Mesothelial cell of epicardium (in vitro differentiated cells): ENCODE measurements at regions not wholly inside any gene's neighbourhood (a gene's known extent, or its start where the extent isn't known, plus 50 kb on each side); places are given as distances from the start of the nearest gene placed in this dataset.
"Not testable (repeated sequence)": the region's sequence is repeated elsewhere in the genome, so short reads cannot be mapped to it uniquely, and the experiment has no call there.

Experiments
- DNase-seq, 2 experiments: peaks; one replicate each; pipeline ENCODE4 v3.0.0; 2021; ENCODE audit warnings: low spot score in 2 of 2; ENCODE audit not compliant: unreplicated experiment in 2 of 2
- H3K27ac Mint-ChIP-seq: 2 replicates; pipeline ENCODE4 v1.8.0; 2021; ENCODE audit warnings: mixed read lengths
- H3K27me3 Mint-ChIP-seq: 2 replicates; pipeline ENCODE4 v1.8.0; 2021; ENCODE audit warnings: low read depth, mixed read lengths
- H3K36me3 Mint-ChIP-seq: 2 replicates; pipeline ENCODE4 v1.8.0; 2021; ENCODE audit warnings: mixed read lengths
- H3K4me1 Mint-ChIP-seq: 2 replicates; pipeline ENCODE4 v1.8.0; 2021; ENCODE audit warnings: mixed read lengths
- H3K4me3 Mint-ChIP-seq: 2 replicates; pipeline ENCODE4 v1.8.0; 2021; ENCODE audit warnings: mild to moderate bottlenecking, moderate library complexity, mixed read lengths
- H3K9me3 Mint-ChIP-seq: 2 replicates; pipeline ENCODE4 v1.8.0; 2021; ENCODE audit warnings: mixed read lengths
- TF ChIP-seq, protein P1 (sequence below): fragments of 200-600 bp; sonication (generic); IDR thresholded peaks from one replicate; pipeline ENCODE4 v1.5.0; 2021; ENCODE audit warnings: antibody characterized with exemption; ENCODE audit not compliant: unreplicated experiment

DNA sequence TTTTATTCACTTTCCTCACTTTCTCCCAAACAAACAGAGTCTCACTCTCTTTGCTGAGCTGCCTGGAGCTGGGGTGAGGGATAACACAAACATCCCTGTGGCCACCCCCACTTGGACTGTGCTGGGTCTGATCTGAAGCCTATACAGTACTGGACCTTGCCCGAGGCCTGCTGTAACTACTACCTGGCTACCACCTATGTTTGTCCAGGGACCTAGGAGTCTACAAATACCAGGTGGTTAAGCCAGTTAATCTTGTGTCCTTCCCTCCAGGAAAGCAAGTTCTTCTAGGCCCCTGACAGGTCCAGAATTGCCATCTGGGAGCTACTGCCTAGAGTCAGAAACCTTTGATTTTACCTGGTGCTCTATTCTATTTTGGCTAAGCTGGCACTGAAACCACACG lies 87.3 kb downstream of the RTL3 start:
- TF ChIP-seq, protein P1, sequence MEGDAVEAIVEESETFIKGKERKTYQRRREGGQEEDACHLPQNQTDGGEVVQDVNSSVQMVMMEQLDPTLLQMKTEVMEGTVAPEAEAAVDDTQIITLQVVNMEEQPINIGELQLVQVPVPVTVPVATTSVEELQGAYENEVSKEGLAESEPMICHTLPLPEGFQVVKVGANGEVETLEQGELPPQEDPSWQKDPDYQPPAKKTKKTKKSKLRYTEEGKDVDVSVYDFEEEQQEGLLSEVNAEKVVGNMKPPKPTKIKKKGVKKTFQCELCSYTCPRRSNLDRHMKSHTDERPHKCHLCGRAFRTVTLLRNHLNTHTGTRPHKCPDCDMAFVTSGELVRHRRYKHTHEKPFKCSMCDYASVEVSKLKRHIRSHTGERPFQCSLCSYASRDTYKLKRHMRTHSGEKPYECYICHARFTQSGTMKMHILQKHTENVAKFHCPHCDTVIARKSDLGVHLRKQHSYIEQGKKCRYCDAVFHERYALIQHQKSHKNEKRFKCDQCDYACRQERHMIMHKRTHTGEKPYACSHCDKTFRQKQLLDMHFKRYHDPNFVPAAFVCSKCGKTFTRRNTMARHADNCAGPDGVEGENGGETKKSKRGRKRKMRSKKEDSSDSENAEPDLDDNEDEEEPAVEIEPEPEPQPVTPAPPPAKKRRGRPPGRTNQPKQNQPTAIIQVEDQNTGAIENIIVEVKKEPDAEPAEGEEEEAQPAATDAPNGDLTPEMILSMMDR: no peak
- peaks cover 8% of the 10 kb centered on the region for H3K9me3 Mint-ChIP-seq
- H3K36me3 Mint-ChIP-seq: no peaks in the 10 kb centered on the region
- no peak overlapping the region for H3K4me3 Mint-ChIP-seq
- no peaks in the 10 kb centered on the region for H3K27me3 Mint-ChIP-seq
- H3K27ac Mint-ChIP-seq: no peak overlapping the region
- DNase-seq: no peak
- H3K4me1 Mint-ChIP-seq: no peaks in the 10 kb centered on the region

- Mint-ChIP-seq H3K4me3 (no peak overlapping the region), H3K27ac (no peak overlapping the region), H3K36me3 (no peaks in the 10 kb centered on the region), H3K27me3 (no peaks in the 10 kb centered on the region), H3K4me1 (no peaks in the 10 kb centered on the region), H3K9me3 (peaks cover 15% of the 10 kb centered on the region)
- no peak for DNase-seq
- TF ChIP-seq, protein P1: no peak
Observed at GRCh38 chrX:78555401-78555980, 103.6 kb downstream of the RTL3 start.

- not testable (repeated sequence) for H3K4me1 Mint-ChIP-seq, DNase-seq, H3K4me3 Mint-ChIP-seq, H3K36me3 Mint-ChIP-seq, H3K27ac Mint-ChIP-seq, H3K27me3 Mint-ChIP-seq
- peaks cover 22% of the 10 kb centered on the region for H3K9me3 Mint-ChIP-seq
Observed at GRCh38 chrX:78552628-78553027, 106.5 kb downstream of the RTL3 start.

- Mint-ChIP-seq H3K9me3 (peaks cover 51% of the 10 kb centered on the region), H3K27ac (no peak overlapping the region), H3K36me3 (no peaks in the 10 kb centered on the region), H3K4me3 (no peak overlapping the region), H3K27me3 (no peaks in the 10 kb centered on the region), H3K4me1 (no peaks in the 10 kb centered on the region)
- TF ChIP-seq, protein P1: no peak
- DNase-seq: no peak
Observed at GRCh38 chrX:78548012-78548411, 111.1 kb downstream of the RTL3 start.

DNA sequence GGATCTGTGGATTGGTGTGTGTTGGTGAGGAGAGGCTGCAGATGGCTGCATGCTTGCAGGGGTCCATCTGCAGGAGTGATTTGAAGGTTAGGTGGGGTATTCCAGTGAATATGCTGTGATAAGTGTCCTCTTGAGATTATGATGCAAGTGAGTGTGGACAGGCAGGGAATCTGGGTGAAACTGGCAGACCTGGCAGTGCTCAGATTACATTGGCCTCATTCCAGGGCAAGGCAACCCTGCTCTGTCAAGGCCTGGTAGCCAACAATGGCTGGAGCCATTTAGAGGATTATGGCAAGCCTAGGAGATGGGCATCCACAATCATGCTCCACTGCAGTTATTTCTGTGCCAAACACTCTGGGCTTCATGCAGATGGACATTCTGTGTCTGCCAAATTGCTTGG lies 113.9 kb downstream of the RTL3 start:
- Mint-ChIP-seq H3K4me1 (no peaks in the 10 kb centered on the region), H3K4me3 (no peak overlapping the region), H3K27ac (no peak overlapping the region), H3K9me3 (peaks cover 77% of the 10 kb centered on the region), H3K36me3 (no peaks in the 10 kb centered on the region), H3K27me3 (no peaks in the 10 kb centered on the region)
- TF ChIP-seq, protein P1: no peak
- no peak for DNase-seq

DNA sequence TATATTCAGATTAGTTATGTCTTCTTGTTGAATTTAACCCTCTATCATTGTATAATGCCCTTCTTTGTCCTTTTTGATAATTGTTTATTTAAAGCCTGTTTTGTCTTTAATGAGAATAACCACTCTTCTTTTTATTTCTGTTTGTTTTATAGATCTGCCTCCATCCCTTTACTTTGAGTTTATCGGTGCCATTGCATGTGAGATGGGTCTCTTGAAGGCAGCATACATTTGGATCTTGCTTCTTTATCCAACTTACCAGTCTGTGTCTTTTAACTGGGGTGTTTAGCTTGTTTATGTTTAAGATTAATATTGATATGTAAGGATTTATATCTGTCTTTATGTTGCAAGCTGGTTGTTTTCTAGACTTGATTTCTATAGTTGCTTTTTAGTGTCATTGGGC lies 115.8 kb downstream of the RTL3 start:
- Mint-ChIP-seq H3K9me3 (peaks cover 74% of the 10 kb centered on the region), H3K4me1 (no peaks in the 10 kb centered on the region), H3K36me3 (no peaks in the 10 kb centered on the region), H3K27ac (no peak overlapping the region), H3K27me3 (no peaks in the 10 kb centered on the region), H3K4me3 (no peak overlapping the region)
- DNase-seq: no peak
- TF ChIP-seq, protein P1: no peak
